ENCODE measurements at regions not wholly inside any gene's neighbourhood (a gene's known extent, or its start where the extent isn't known, plus 50 kb on each side); places are given as distances from the start of the nearest gene placed in this dataset.
A peak's percentile ranks its signal among the peaks of the same experiment; 100 is the strongest.

DNA sequence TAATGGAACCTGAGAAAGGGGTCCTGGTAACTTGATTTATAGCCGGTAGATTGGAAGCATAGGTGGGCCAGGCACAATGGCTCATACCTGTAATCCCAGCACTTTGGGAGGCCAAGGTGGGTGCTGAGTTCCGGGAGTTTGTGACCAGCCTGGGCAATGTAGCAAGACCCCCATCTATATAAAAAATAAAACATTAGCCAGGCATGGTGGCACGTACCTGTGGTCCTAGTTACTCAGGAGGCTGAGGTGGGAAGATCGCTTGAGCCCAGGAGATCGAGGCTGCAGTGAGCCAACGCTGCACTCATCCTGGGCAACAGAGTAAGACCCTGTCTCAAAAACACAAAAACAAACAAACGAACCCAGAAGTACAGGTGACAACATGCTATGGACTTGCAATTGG is 76.5 kb downstream of the ZNF281 start (continued):
- no peak for TF ChIP-seq JUN (IDR thresholded peaks at IDR 0.05; ENCODE audit: low read depth, low read length)

DNA sequence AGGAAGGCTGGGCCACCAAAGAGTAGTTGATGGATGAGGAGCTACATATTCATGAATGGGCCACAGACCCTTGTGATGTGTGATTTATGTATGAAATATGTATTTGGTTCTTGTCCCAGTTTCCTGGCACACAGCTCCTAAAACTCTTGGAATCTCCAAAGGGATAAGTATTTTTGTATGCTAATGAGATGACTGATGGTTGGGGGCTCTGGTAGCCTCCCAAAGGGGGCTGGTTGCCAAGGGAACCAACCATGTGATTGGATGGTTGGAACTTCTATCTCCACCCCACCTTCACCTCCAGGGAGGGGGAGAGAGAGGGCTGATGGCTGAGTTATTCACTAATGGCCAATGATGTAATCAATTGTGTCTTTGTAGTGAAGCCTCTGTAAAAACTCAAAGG is 77.1 kb downstream of the ZNF281 start:
- DNase-seq (ENCODE audit: low read depth in 1 of 2, low spot score in 2 of 2) = no peak
- Histone ChIP-seq H2AK5ac (ENCODE audit: low read depth, low read length) (no peak overlapping the region), H2BK5ac (ENCODE audit: low read depth, low read length) (no peak overlapping the region), H3K36me3 (ENCODE audit: control insufficient read depth in 2 of 4, insufficient read depth in 4 of 4, low read length in 3 of 4) (no peaks in the 10 kb centered on the region), H3K9me3 (ENCODE audit: insufficient read depth in 2 of 2, low read depth in 1 of 2, low read length in 1 of 2) (no peaks in the 10 kb centered on the region), H3K79me1 (ENCODE audit: low read depth, low read length) (no peaks in the 10 kb centered on the region), H3K4me3 (ENCODE audit: extremely low read depth in 1 of 4, insufficient read depth in 2 of 4, low read depth in 3 of 4, low read length in 4 of 4) (no peak overlapping the region), H2AFZ (ENCODE audit: low read length) (no peak overlapping the region), H4K91ac (replicated peaks; ENCODE audit: insufficient read length, low read length) (peak overlapping the region; percentile 53), H3K27me3 (replicated peaks in 1 of 4; ENCODE audit: control insufficient read depth in 3 of 4, extremely low read depth in 1 of 4, insufficient read depth in 3 of 4, low read length in 3 of 4) (no peaks in the 10 kb centered on the region), H4K5ac (ENCODE audit: insufficient read length, low read depth, low read length) (no peak overlapping the region), H3K23ac (ENCODE audit: insufficient read length) (no peak overlapping the region), H3K79me2 (ENCODE audit: control insufficient read depth in 1 of 2, insufficient read depth in 2 of 2, low read length in 2 of 2) (no peaks in the 10 kb centered on the region), H2BK12ac (ENCODE audit: low read depth, low read length) (no peak overlapping the region), H4K8ac (ENCODE audit: extremely low read depth, insufficient read depth, low read length) (no peak overlapping the region), H3K56ac (replicated peaks; ENCODE audit: insufficient read length, low read depth, low read length) (no peak overlapping the region), H3K14ac (ENCODE audit: insufficient read length) (no peak overlapping the region), H3K18ac (ENCODE audit: extremely low read depth, low read length) (no peak overlapping the region), H3K27ac (ENCODE audit: low read depth, low read length) (no peak overlapping the region), H3K4me2 (ENCODE audit: insufficient read depth in 1 of 2, low read depth in 2 of 2, low read length in 2 of 2) (no peak overlapping the region), H2BK120ac (replicated peaks; ENCODE audit: low read depth, low read length) (no peak overlapping the region), H3K23me2 (ENCODE audit: low read depth, low read length) (no peaks in the 10 kb centered on the region), H4K20me1 (replicated peaks in 1 of 2; ENCODE audit: control insufficient read depth in 1 of 2, insufficient read depth in 2 of 2, low read length in 2 of 2) (no peaks in the 10 kb centered on the region), H2BK20ac (ENCODE audit: low read length) (no peak overlapping the region), H3K9ac (replicated peaks in 1 of 4; ENCODE audit: extremely low read depth in 1 of 4, low read depth in 3 of 4, low read length in 3 of 4) (no peak overlapping the region), H3K4ac (replicated peaks; ENCODE audit: insufficient read length, low read depth, low read length) (no peak overlapping the region), H3K4me1 (replicated peaks in 1 of 4; ENCODE audit: control insufficient read depth in 3 of 4, insufficient read depth in 4 of 4, low read length in 3 of 4) (peaks cover 6 to 16% (median 11%) of the 10 kb centered on the region in 4 experiments), H2BK15ac (ENCODE audit: low read length) (no peak overlapping the region)
- CTCF ChIA-PET (ENCODE audit: partially characterized antibody) = interaction anchor here (0.7 to 1.0 kb wide), 2 partner anchors 8 to 26 kb away, joined by 3 to 6 read pairs; no protein-coding TSS in a partner anchor
- no peak for FAIRE-seq
- POLR2A ChIA-PET (ENCODE audit: partially characterized antibody) = no interaction called here
- no peak for TF ChIP-seq TBP (IDR thresholded peaks at IDR 0.05; ENCODE audit: low read depth, low read length)
- no peak for TF ChIP-seq BACH1 (IDR thresholded peaks at IDR 0.05; ENCODE audit: low read length)
- no peak for TF ChIP-seq TAF7 (optimal IDR thresholded peaks at IDR 0.05; ENCODE audit: borderline replicate concordance, low read depth, low read length)
- TF ChIP-seq GABPA (IDR thresholded peaks at IDR 0.05; ENCODE audit: borderline replicate concordance, insufficient read depth, low read length) = no peak

All from H1 (cell line).